HG02938 (cell line): ENCODE measurements at regions not wholly inside any gene's neighbourhood (a gene's known extent, or its start where the extent isn't known, plus 50 kb on each side); places are given as distances from the start of the nearest gene placed in this dataset.

Experiments
- ATAC-seq: cut with Tn5 transposase; IDR thresholded peaks from one replicate; pipeline ENCODE4 v1.9.1; 2021; ENCODE audit warnings: mild to moderate bottlenecking, moderate library complexity; ENCODE audit not compliant: unreplicated experiment

DNA sequence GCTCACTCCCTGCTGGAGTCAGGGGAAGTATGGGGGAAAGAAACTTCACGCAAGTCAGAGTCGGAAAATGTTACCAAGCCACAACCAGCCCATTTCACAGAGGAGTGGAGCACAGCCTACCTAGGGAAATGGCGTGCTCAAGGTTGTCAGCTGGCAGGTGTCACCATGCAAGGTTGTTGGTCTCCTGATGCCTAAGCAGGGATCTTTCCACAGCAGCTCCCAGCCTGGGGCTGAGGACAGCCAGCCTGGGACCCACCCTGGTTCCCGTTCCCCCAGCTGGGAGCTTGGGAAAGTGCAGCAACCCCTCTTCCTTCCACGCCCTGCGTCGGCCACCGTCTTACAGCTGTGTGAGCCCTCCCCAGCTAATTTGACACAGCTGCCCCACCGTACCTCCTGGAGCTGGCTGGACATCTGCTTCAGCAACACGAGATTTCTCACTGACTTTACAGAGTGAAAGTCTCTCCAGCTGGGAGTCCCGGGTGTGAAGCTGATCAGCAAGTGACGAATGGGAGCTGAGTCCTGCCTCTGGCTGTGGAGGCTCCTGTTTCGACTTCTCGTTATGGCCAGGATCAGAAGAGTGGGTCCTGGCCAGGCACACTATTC is 224.6 kb upstream of the RAB4A start:
- ATAC-seq: no peak

- no peak for ATAC-seq
These were observed 223.6 kb upstream of the RAB4A start for GRCh38 chr1:229047161-229047839.

GRCh38 chr1:229047840-229048620 is 222.9 kb upstream of the RAB4A start:
- ATAC-seq: no peak

DNA sequence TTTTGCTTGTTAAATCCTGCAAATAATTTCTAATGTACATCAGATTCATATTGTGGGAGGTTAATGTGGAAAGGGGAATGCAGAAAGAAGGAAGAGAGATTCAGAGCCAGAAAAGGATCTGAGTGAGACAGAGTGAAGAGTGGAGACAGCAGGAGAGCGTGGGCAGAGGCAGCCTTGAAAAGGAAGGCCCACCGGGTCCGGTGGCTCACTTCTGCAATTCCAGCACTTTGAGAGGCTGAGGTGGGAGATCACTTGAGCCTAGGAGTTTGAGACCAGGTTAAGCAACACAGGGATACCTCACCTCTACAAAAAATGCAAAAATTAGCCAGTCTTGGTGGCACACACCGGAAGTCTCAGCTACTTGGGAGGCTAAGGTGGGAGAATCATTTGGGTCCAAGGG is 222.0 kb upstream of the RAB4A start:
- ATAC-seq: no peak

- ATAC-seq: no peak
These were observed 214.9 kb upstream of the RAB4A start for GRCh38 chr1:229056046-229056445.

DNA sequence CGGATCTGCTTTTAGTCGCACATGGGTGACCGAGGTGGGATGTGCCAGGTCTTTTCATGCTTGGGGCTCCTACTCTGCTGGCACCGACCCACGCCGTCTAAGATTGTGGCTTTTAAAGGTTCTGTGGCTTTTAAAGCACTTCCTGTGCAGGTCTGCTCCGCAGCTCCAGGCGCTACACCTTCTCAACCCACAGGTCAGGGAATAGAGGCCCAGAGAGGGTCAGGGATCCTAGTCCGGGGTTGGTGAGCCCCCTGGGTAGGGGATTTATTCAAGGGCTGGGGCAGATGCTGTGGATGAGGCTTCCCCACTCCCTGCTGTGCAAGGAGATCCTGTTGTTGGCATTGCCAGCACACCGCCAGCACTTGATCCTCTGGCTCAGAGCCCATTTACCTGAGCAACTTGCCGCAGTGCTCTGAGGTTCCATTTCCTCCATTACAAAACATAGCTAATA is 212.8 kb upstream of the RAB4A start:
- no peak for ATAC-seq

DNA sequence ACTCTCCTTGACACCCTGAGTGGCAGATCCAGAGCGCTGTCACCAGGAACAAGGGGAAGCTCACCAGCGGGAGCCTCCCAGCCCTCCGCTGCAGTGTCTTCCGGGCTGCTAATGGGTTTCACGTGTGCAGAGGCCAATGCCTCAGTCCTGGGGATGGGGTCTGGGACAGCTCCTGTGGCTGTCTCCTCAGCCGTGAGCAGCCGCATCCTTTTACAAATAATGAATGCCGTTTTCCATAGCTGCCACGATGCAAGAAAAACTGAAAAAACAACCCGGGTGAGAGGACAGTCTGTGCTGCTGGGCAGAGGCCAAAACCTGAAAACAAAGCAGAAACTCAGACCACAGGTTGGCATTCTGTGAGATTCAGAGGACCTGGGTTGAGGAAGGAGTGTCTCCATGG is 212.2 kb upstream of the RAB4A start:
- no peak for ATAC-seq

- ATAC-seq: no peak
These were observed 211.0 kb upstream of the RAB4A start for GRCh38 chr1:229059671-229060539.

DNA sequence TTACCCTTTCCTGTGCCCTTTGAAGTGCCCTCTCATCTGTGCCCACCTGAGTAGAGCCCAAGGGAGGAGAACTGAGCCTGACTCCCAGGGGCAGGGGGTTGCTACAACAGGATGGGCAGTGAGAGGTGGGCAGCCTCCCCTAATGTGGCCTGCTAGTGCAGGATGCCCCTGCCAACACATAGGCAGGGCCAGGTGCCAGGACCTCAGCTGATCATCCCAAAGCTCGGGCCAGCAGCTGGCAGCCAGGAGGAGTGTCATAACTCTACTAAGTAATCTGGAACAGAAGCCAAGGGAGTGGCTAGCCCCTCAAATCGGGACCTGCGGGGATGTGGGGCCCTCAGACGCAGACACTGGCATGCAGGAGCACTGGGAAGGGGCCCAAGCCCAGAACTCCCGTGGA is 208.8 kb upstream of the RAB4A start:
- ATAC-seq: no peak

GRCh38 chr1:229063154-229063773 is 207.6 kb upstream of the RAB4A start:
- ATAC-seq: no peak

DNA sequence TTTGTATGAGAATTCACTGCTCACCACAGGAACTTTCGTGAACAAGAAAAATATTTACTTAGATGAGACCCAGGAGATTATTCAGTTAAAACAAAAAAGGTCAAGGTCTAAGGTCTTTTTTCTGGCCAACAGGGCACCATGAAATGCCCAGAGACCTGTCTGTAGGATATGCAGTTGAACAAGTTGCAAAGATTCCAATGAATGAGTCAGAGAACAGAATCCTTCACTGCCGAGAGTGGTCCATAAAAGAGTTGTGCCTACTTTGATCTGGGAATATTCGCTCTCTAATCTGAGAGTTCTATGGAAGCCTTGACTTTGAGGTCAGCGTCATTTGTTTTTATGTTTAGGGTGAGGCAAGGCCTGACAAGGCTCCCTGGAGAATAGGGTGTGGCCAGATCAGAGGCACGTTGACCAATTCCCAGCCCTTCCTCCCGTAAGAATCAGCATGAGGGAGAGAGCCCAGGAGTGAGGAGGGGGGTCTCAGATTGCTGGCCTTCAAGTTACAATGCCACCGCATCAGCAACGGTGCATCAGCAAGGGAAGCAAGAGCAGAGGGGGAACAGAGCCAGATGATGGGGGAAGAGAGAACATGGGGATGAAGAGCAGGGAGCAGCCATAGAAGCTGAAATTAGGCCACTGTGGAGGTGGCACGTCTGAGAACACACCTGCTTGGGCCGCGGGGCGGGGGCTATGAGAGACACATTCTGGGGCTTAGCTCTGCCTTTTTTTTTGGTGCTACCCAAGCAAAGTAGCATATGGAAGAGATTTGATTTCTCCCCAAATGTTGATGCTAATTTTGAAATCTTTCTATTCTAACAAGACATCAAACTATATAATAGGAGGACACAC is 206.4 kb upstream of the RAB4A start:
- no peak for ATAC-seq

DNA sequence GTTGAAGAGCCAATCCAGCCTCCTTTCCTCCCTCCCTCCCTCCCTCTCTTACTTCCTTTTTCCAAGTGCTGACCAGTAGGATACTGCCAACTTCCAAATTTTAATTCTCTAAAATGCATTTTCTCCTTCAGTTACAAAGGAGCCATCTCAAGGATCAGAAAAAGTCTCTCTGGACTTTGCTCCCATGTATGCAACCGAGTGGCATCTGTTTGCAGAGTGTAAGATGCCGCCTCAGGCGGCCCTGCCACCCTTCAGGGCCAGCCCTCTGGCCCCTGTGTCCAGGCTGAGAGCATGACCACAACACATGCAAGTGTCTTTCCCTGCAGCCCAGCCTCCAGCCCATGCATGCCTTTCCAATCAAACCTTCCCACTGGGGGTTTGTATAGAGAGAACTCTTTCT is 205.3 kb upstream of the RAB4A start:
- no peak for ATAC-seq

GRCh38 chr1:229066591-229066990 is 204.3 kb upstream of the RAB4A start:
- no peak for ATAC-seq

GRCh38 chr1:229067546-229067945 is 203.4 kb upstream of the RAB4A start:
- no peak for ATAC-seq

DNA sequence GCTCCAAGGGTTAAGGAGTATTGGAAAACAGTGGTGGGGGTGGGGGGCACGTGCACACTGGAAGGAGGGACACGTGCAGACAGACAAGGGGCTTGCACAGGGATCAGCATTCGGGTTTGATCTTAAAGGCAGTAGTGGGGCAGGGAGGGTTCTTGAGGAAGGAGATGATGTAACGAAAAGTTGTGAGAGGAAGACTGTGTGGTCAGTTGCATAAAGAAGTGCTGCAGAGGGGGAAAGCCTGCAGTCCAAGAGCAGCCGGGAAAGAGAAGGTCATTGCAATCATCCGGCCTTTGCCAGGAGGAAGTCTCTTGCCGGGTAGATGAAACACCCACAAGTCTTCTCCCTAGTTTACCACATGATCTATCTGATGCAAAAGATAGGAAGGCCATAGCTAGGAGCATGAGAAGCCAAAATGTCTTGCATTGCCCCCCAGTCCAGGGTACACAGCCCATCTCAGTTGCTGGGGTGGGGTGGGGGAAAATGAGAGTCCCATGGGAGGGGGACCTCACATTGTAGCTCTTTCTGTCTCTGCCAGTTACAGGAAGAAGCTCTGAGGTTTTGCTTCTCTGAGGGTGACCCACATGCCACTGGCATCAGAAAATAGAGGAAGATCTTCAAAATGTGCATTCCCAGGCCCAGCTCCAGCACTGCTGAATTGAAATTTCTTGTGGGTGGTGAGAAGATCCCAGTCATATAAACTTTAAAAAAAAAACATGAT is 202.5 kb upstream of the RAB4A start:
- no peak for ATAC-seq

- ATAC-seq: no peak
These were observed 201.7 kb upstream of the RAB4A start for GRCh38 chr1:229069176-229069575.

DNA sequence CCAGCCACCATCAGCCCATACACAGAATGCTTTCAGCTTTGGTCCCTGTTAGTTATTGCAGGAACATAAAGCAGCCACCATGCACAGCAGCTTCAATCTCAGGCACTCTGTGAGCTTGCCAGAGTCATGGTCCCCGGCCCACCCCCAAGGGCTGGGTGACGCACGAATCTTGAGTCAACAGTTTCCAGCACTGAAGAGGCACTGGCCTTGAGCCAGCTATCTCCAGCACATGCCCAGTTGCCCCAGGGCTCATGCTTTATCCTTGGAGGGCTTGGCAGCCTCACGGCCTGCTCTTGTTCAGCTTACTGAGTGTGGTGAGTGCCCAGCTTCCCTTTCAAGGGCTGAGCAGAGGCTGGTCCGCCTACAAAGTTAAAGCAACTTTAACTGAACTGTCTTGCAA is 200.7 kb upstream of the RAB4A start:
- no peak for ATAC-seq

DNA sequence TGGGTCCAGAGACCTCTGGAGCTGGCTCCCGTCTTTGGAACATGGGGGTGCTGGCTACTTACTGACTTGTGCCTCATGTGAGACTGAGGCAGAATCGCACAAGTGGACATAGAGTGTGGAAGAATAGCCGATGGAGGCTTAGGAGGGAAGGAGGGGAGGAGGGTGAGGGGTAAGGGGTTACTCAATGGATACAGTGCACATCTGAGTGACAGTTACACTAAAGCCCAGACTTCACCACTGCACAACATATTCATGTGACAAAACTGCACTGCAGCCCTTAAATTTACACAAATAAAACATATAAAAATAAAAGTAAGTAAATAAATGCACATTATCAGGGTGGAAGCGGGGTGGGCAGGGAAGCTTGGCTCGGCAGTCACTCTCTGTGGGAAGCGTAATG is 197.7 kb upstream of the RAB4A start:
- no peak for ATAC-seq

DNA sequence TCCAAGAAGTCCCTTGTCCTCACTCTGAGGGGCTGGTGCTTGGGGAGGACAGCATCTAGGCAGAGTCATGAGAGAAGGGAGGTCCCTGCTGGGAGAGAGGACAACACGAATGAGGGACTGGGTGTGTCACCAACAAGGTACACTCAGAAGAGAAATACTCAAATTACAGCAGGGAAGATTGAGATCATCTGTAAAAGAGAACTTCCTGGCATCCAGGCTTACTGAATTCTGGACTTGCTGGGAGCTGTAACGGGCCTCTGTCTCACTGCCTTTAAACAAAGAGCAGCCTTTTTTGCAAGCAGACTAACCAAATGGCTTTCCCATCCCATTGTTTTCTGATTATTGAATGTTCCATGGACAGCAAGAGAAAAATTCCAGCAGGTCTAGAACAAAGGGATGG is 195.7 kb upstream of the RAB4A start:
- no peak for ATAC-seq
